Skin epidermis (tissue), 12 donors: ENCODE measurements at regions not wholly inside any gene's neighbourhood (a gene's known extent, or its start where the extent isn't known, plus 50 kb on each side); places are given as distances from the start of the nearest gene placed in this dataset.
"Not testable (repeated sequence)": the region's sequence is repeated elsewhere in the genome, so short reads cannot be mapped to it uniquely, and the experiment has no call there.

Experiments
- H3K27ac ChIP-seq, 21 experiments: fragments of 200-600 bp; sonication (generic) in 11 of 21; one replicate each; pipeline ENCODE4 v1.5.0; 2020; ENCODE audit warnings: mild to moderate bottlenecking in 3 of 21, inconsistent platforms in 2 of 21, moderate library complexity in 2 of 21
- H3K4me3 ChIP-seq, 7 experiments: fragments of 200-600 bp; sonication (generic) in 2 of 7; one replicate each; pipeline ENCODE4 v1.5.0; 2020; ENCODE audit warnings: inconsistent platforms in 2 of 7, mild to moderate bottlenecking in 2 of 7, moderate library complexity in 1 of 7

DNA sequence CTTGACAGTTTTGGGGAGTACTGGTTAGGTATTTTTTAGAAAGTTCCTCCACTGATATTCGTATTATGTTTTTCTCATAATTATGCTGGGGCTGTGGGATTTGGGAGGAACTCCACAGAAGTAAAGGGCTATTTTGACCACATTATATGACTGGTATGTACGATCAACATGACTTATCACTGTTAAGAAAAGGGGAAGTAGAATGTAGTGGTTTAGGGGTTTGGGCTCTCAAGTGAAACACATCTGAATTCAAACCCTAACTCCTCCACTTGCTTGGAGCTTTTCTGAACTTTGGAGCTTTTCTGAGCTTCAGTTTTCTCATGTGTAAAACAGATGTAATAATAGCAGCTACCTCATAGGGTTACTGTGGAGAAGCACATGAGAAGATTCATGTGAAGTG, 96.4 kb upstream of the C1GALT1C1 start:
- Histone ChIP-seq H3K4me3 (no peak overlapping the region), H3K27ac (no peak overlapping the region)

DNA sequence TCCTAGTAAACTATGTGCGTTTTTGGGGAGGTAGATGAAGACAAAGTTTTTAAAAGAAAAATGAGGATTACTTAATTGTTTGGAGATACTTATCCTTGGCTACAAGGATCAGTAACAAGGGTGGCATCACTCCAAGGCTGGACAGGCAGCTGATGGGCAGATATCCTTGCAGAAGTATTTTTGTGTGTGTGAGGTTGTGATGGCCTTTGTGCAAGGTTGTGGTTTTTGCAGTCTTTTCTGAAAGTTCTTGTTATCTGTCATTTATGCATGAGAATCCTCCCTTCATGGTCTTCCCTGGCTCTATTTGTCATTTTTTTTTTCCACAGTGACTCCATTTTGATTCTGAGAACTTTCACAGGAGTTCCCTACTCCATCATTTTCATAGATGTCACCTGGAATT, 96.0 kb upstream of the C1GALT1C1 start:
- Histone ChIP-seq H3K27ac (no peak overlapping the region), H3K4me3 (no peak overlapping the region)

DNA sequence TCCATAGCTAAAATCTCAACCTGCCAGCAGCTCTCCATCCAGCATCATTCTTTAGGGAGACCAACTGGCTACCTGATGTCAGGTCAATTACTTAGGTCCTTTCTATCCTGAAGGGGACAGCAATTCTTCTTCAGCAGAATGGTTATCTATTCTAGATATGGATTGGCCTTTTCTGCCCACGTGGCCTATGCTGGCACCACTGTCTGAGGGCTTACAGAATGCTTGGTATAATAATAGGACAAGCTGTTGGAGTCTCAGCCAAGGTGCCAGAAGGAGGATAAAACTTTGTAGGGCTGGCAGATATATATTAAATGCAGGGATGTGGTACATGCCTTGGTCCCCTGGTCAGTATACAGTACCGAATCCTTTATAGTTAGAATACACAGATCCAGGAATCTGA, 89.8 kb upstream of the C1GALT1C1 start:
- H3K27ac ChIP-seq: no peak overlapping the region

DNA sequence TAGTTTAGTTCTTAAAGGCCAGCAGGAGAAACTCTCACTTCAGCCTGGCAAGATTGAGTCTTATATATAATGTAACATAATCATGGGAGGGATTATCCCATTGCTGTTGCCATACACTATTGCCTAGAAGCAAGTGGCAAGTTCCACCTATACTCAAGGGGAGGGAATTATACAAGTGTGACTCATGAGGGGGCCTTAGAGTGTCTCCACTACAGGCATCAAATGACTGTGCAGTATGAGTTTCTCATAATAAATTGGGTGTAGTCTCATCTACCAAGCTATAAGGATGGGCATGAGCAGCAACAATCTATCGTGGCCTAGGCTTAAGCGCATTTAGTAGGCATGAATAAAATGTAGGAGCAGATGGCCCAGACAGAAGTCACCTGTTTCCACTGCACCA, 89.1 kb upstream of the C1GALT1C1 start:
- Histone ChIP-seq H3K4me3 (no peak overlapping the region), H3K27ac (no peak overlapping the region)

More for the DNA sequence above, 89.8 kb upstream of the C1GALT1C1 start:
- H3K4me3 ChIP-seq: no peak overlapping the region

DNA sequence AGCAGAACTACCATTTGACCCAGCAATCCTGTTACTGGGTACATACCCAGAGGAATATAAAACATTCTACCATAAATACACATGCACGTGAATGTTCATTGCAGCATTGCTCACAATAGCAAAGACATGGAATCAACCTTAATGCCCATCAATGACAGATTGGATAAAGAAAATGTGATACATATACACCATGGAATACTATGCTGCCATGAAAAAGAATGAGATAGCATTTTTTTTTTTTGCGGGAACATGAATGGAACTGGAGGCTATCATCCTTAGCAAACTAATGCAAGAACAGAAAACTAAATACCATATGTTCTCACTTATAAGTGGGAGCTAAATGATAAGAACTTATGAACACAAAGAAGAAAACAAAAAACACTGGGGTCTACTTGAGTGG, 72.5 kb upstream of the C1GALT1C1 start:
- not testable (repeated sequence) for H3K4me3 ChIP-seq, H3K27ac ChIP-seq

DNA sequence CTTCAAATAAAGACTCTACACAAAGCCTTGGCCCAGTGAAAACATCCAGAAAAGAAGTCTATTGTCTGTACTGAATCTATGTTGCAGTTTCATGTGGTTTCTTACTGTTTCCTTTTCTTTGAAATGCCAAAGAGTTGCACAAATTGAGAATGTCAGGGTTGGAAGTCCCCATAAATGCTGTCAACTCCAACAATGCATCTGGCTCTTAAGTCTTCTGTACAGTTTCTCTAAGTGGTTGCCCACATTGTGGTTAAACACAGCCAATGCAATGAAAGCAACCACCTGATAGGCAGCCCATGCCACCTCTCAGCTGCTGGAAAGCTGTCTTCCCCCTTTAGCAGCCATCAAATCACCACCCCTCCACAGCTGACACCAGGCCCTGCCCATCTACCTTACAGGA, 67.2 kb upstream of the C1GALT1C1 start:
- no peak overlapping the region for H3K4me3 ChIP-seq
- no peak overlapping the region for H3K27ac ChIP-seq

DNA sequence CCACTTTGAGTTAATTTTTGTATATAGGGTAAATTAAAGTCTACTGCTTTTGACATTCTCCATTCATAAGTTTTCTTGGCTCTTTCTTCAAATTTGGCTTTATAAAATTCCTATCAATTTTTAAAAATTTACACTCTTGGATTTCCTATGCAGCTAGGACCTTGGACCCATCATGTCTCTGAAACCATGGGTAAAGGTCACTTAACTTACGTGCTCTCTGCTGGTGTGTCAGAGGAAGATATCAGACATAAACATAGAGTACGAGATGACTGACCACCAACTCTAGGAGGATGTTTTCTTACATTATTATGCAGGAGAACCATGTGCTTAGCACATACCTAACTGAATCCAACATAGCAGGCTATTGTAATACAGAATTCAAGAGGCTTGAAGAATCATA, 62.5 kb upstream of the C1GALT1C1 start:
- no peak overlapping the region for H3K4me3 ChIP-seq
- no peak overlapping the region for H3K27ac ChIP-seq

DNA sequence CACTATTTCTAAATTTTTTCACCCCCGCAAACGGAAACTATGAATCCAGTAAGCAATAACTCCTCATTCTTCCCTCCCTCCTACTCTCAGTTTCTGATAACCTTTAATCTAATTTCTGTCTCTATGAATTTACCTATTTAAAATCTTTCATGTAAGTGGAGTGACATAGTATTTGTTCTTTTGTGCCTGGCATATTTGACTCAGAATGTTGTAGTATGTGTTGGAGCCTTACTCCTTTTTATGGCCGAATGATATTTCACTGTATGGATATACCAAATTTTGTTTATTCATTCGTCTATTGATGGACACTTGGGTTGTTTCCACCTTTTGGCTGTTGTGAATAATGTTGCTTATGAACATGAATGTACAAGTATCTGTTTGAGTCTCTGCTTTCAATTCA, 61.1 kb upstream of the C1GALT1C1 start:
- H3K4me3 ChIP-seq: no peak overlapping the region
- H3K27ac ChIP-seq: no peak overlapping the region

DNA sequence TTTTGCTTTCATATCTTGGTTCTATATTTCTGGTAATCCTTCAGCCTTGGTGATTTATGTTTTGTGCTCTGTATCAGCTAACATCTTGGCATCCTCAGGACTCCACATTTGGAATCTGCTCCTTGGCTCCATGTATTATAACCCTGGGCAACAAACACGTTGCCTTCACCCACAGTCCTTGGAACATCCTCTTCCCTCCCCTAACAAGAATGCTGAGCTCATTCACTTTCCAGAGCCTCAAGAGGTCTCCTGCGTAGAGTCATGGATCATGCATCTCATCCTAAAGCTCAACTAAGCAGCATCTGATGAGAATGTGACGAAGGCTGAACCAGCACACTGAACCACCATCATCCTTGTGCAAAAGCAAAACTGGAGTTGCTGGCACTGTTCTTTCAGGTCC, 60.5 kb upstream of the C1GALT1C1 start:
- no peak overlapping the region for H3K27ac ChIP-seq
- no peak overlapping the region for H3K4me3 ChIP-seq

DNA sequence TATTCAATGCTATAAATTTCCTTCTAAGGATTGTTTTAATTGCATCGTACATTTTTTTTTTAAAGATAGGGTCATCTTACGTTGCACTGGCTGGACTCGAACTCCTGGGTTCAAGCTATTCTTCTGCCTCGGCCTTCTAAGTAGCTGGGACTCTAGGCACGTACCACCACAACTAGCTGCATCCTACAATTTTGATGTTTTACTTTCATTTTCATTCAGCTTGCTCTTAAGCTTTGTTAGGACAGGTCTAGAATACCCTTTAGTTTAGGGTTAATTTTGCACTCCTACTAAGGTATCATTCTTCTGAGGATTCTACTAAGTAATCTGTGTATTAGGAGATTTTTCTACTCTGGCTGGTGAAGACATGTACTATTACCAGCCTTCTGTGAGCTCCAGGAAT, 50.2 kb upstream of the C1GALT1C1 start:
- Histone ChIP-seq H3K27ac (no peak overlapping the region), H3K4me3 (no peak overlapping the region)
